ENCODE measurements at regions not wholly inside any gene's neighbourhood (a gene's known extent, or its start where the extent isn't known, plus 50 kb on each side); places are given as distances from the start of the nearest gene placed in this dataset.

DNA sequence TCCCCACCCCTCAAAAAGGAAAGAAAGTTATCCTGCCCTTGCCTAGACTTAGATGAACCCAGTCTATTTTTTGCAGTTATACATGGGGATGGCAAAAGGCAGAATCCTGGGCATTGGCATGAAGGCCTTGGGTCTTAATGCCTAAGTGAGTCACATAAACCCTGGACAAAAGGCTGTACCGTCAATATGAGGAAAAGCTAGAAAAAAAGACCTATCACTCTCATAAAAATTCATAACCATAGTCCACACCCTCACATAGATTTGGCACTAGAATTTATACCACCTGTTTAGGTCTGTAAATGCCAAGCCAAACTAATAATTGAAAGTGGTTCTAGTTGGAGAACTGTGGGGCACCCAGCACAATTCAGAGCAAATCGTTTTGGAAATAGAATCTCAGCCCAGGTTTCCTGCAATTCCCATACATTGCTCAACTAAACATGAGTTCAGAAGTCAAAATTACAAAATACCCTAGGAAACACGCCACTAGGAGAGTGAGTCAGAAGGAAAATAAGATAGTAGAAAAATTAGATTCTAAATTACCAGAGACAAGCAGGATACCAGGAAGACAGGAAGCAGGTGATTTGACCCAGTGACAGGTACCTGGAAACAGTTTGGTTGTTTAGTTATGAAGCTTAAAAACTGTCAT is 70.4 kb upstream of the FUCA2 start:
- H3K4me3 Mint-ChIP-seq (ENCODE audit: unreplicated experiment), result no peak overlapping the region
- no peak for DNase-seq (ENCODE audit: extremely low spot score, unreplicated experiment)
- peaks cover 8% of the 10 kb centered on the region for H3K9me3 Mint-ChIP-seq (ENCODE audit: unreplicated experiment)
- no peak overlapping the region for H3K27ac Mint-ChIP-seq (ENCODE audit: unreplicated experiment)
- H3K27me3 Mint-ChIP-seq (ENCODE audit: unreplicated experiment), result no peaks in the 10 kb centered on the region
- H3K36me3 Mint-ChIP-seq (ENCODE audit: unreplicated experiment), result peaks cover 7% of the 10 kb centered on the region
- peaks cover 37% of the 10 kb centered on the region for H3K4me1 Mint-ChIP-seq (ENCODE audit: unreplicated experiment)
- TF ChIP-seq, protein P1, sequence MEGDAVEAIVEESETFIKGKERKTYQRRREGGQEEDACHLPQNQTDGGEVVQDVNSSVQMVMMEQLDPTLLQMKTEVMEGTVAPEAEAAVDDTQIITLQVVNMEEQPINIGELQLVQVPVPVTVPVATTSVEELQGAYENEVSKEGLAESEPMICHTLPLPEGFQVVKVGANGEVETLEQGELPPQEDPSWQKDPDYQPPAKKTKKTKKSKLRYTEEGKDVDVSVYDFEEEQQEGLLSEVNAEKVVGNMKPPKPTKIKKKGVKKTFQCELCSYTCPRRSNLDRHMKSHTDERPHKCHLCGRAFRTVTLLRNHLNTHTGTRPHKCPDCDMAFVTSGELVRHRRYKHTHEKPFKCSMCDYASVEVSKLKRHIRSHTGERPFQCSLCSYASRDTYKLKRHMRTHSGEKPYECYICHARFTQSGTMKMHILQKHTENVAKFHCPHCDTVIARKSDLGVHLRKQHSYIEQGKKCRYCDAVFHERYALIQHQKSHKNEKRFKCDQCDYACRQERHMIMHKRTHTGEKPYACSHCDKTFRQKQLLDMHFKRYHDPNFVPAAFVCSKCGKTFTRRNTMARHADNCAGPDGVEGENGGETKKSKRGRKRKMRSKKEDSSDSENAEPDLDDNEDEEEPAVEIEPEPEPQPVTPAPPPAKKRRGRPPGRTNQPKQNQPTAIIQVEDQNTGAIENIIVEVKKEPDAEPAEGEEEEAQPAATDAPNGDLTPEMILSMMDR (IDR thresholded peaks at IDR 0.05), result no peak

DNA sequence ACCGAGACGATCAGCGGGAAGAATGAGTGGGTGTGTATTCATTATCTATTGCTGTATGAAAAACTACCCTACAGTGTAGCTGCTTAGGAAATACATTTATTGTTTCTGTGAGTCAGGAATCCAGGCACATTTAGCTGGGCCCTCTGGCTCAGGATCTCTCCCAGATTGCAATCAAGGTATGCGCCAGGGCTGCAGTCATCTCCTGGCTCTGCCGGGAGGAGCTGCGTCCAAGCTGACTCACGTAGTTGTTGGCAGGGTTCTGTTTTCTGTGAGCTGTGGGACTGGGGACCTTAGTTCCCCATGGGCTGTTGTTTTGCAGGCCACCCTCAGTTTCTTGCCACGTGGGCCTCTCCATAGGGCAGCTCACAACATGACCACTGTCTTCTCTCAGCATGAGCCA is 68.2 kb upstream of the FUCA2 start:
- TF ChIP-seq, protein P1 (IDR thresholded peaks at IDR 0.05), result no peak
- Mint-ChIP-seq H3K4me1 (ENCODE audit: unreplicated experiment) (peaks cover 46% of the 10 kb centered on the region), H3K36me3 (ENCODE audit: unreplicated experiment) (peaks cover 7% of the 10 kb centered on the region), H3K4me3 (ENCODE audit: unreplicated experiment) (no peak overlapping the region), H3K27ac (ENCODE audit: unreplicated experiment) (peak overlapping the region; percentile 41), H3K9me3 (ENCODE audit: unreplicated experiment) (peaks cover 8% of the 10 kb centered on the region), H3K27me3 (ENCODE audit: unreplicated experiment) (no peaks in the 10 kb centered on the region)
- DNase-seq (ENCODE audit: extremely low spot score, unreplicated experiment), result no peak

GRCh38 chr6:143578054-143578453 is 66.5 kb upstream of the FUCA2 start:
- Mint-ChIP-seq H3K9me3 (ENCODE audit: unreplicated experiment) (peaks cover 8% of the 10 kb centered on the region), H3K36me3 (ENCODE audit: unreplicated experiment) (peaks cover 7% of the 10 kb centered on the region), H3K4me3 (ENCODE audit: unreplicated experiment) (no peak overlapping the region), H3K27ac (ENCODE audit: unreplicated experiment) (no peak overlapping the region), H3K4me1 (ENCODE audit: unreplicated experiment) (peaks cover 35% of the 10 kb centered on the region), H3K27me3 (ENCODE audit: unreplicated experiment) (no peaks in the 10 kb centered on the region)
- TF ChIP-seq, protein P1 (IDR thresholded peaks at IDR 0.05), result no peak
- DNase-seq (ENCODE audit: extremely low spot score, unreplicated experiment), result no peak

GRCh38 chr6:143575901-143576426 is 64.4 kb upstream of the FUCA2 start:
- Mint-ChIP-seq H3K36me3 (ENCODE audit: unreplicated experiment) (peaks cover 4% of the 10 kb centered on the region), H3K4me3 (ENCODE audit: unreplicated experiment) (no peak overlapping the region), H3K27me3 (ENCODE audit: unreplicated experiment) (no peaks in the 10 kb centered on the region), H3K4me1 (ENCODE audit: unreplicated experiment) (peaks cover 28% of the 10 kb centered on the region), H3K9me3 (ENCODE audit: unreplicated experiment) (peaks cover 4% of the 10 kb centered on the region), H3K27ac (ENCODE audit: unreplicated experiment) (peak overlapping the region; percentile 31)
- DNase-seq (ENCODE audit: extremely low spot score, unreplicated experiment), result no peak
- TF ChIP-seq, protein P1 (IDR thresholded peaks at IDR 0.05), result no peak

- peaks cover 28% of the 10 kb centered on the region for H3K4me1 Mint-ChIP-seq (ENCODE audit: unreplicated experiment)
- no peak overlapping the region for H3K27ac Mint-ChIP-seq (ENCODE audit: unreplicated experiment)
- H3K4me3 Mint-ChIP-seq (ENCODE audit: unreplicated experiment), result no peak overlapping the region
- TF ChIP-seq, protein P1 (IDR thresholded peaks at IDR 0.05), result peak; percentile 91
- DNase-seq (ENCODE audit: extremely low spot score, unreplicated experiment), result no peak
- H3K27me3 Mint-ChIP-seq (ENCODE audit: unreplicated experiment), result no peaks in the 10 kb centered on the region
- no peaks in the 10 kb centered on the region for H3K9me3 Mint-ChIP-seq (ENCODE audit: unreplicated experiment)
- H3K36me3 Mint-ChIP-seq (ENCODE audit: unreplicated experiment), result peaks cover 4% of the 10 kb centered on the region
Measured at GRCh38 chr6:143575440-143575839, 63.9 kb upstream of the FUCA2 start.
